HCT116 (cell line): ENCODE measurements at regions not wholly inside any gene's neighbourhood (a gene's known extent, or its start where the extent isn't known, plus 50 kb on each side); places are given as distances from the start of the nearest gene placed in this dataset.
A peak's percentile ranks its signal among the peaks of the same experiment; 100 is the strongest.

Experiments used
- ATAC-seq: fragments of 200-7000 bp; cut with Tn5 transposase; 2 replicates; pipeline ENCODE4 v1.9.1; 2020; ENCODE audit warnings: mild to moderate bottlenecking, moderate library complexity
- BruUV-seq: library from RNA; stranded (reverse); fragments of 400-500 nt; replicated peaks from 2 replicates; lab custom pipeline; 2021; lab: Mats Ljungman, UMichigan
- CTCF ChIA-PET: fragments of 300-600 bp; sonication (Branson Sonifier 250); formaldehyde crosslinking; loops from one replicate; lab custom pipeline; 2021; ENCODE audit warnings: antibody characterized with exemption; lab: Charles Lee
- POLR2A ChIA-PET: fragments of 300-600, 350-600 bp; sonication (Branson Sonifier 250); formaldehyde crosslinking; loops from one replicate; lab custom pipeline; 2021; ENCODE audit warnings: antibody characterized with exemption; lab: Charles Lee
- RAD21 ChIA-PET, 2 experiments: fragments of 300-600 bp; sonication (Branson Sonifier 250); formaldehyde crosslinking; loops; one replicate each; lab custom pipeline; 2023; ENCODE audit warnings: low total read pairs in 2 of 2; ENCODE audit not compliant: uncharacterized antibody in 2 of 2, unreplicated experiment in 2 of 2, low non-redundant PET in 1 of 2; lab: Charles Lee
- DNase-seq: peaks from one replicate; pipeline ENCODE4 v3.0.0-alpha.2; 2010; ENCODE audit warnings: low read depth, low spot score
- H2AFZ ChIP-seq: fragments of 200-600 bp; shearing (Covaris generic), sonication (generic); 2 replicates; pipeline ENCODE4 v1.6.1; 2017; ENCODE audit warnings: low read depth, mixed run types, mixed read lengths, antibody characterized with exemption, low read length; ENCODE audit not compliant: poor library complexity, severe bottlenecking
- H3K27ac ChIP-seq: 2 replicates; pipeline ENCODE4 v1.5.1; 2012; ENCODE audit warnings: low read depth, low read length
- H3K27me3 ChIP-seq: fragments of 200-600 bp; sonication (generic); 2 replicates; pipeline ENCODE4 v1.6.1; 2016; ENCODE audit warnings: mixed run types, low read length, mixed read lengths; ENCODE audit not compliant: insufficient read depth
- H3K36me3 ChIP-seq, 2 experiments: fragments of 200-500 bp in 1 of 2; fragments of 200-600 bp in 1 of 2; sonication (Bioruptor generic) in 1 of 2; sonication (generic) in 1 of 2; 2 replicates each; pipeline versions ENCODE4 v1.5.1 to v1.6.1; 2014 to 2016; ENCODE audit warnings: low read length in 2 of 2, inconsistent platforms in 1 of 2, mixed read lengths in 1 of 2, mixed run types in 1 of 2; ENCODE audit not compliant: insufficient read depth in 2 of 2, control insufficient read depth in 1 of 2
- H3K4me1 ChIP-seq, 2 experiments: fragments of 200-600 bp in 1 of 2; sonication (generic) in 1 of 2; 2 replicates each; pipeline versions ENCODE4 v1.5.1 to v1.6.1; 2012 to 2017; ENCODE audit warnings: low read length in 2 of 2, inconsistent platforms in 1 of 2, mild to moderate bottlenecking in 1 of 2, mixed read lengths in 1 of 2, mixed run types in 1 of 2, moderate library complexity in 1 of 2; ENCODE audit not compliant: insufficient read depth in 2 of 2, control insufficient read depth in 1 of 2
- H3K4me2 ChIP-seq: fragments of 200-600 bp; sonication (generic); 2 replicates; pipeline ENCODE4 v1.6.1; 2017; ENCODE audit warnings: mixed run types, low read length, mixed read lengths
- H3K4me3 ChIP-seq, 2 experiments: fragments of 200-600 bp in 1 of 2; sonication (generic) in 1 of 2; replicated peaks in 1 of 2; 2 replicates each; pipeline ENCODE4 v1.5.1; 2011 to 2016; ENCODE audit warnings: low read length in 2 of 2, control low read depth in 1 of 2, low read depth in 1 of 2, mild to moderate bottlenecking in 1 of 2, mixed read lengths in 1 of 2, mixed run types in 1 of 2
- H3K79me2 ChIP-seq: fragments of 200-600 bp; sonication (generic); 2 replicates; pipeline ENCODE4 v1.6.1; 2017; ENCODE audit warnings: mild to moderate bottlenecking, mixed run types, low read length, moderate library complexity, mixed read lengths; ENCODE audit not compliant: insufficient read depth
- H3K9ac ChIP-seq: fragments of 200-600 bp; sonication (generic); 2 replicates; pipeline ENCODE4 v1.6.1; 2016; ENCODE audit warnings: low read length, mixed read lengths
- H3K9me2 ChIP-seq: fragments of 200-600 bp; sonication (generic), shearing (Covaris generic); 2 replicates; pipeline ENCODE4 v1.6.1; 2017; ENCODE audit warnings: mixed run types, mild to moderate bottlenecking, moderate library complexity; ENCODE audit not compliant: insufficient read depth
- H3K9me3 ChIP-seq, 2 experiments: fragments of 200-500 bp in 1 of 2; fragments of 200-600 bp in 1 of 2; sonication (Bioruptor generic) in 1 of 2; sonication (generic) in 1 of 2; 2 replicates each; pipeline ENCODE4 v1.6.1; 2014 to 2017; ENCODE audit warnings: low read length in 2 of 2, mixed read lengths in 2 of 2, inconsistent platforms in 1 of 2, low read depth in 1 of 2, mild to moderate bottlenecking in 1 of 2, mixed run types in 1 of 2, moderate library complexity in 1 of 2; ENCODE audit not compliant: control insufficient read depth in 1 of 2, insufficient read depth in 1 of 2
- H4K20me1 ChIP-seq: fragments of 200-600 bp; sonication (generic), shearing (Covaris generic); 2 replicates; pipeline ENCODE4 v1.6.1; 2017; ENCODE audit warnings: mixed run types, mild to moderate bottlenecking, moderate library complexity; ENCODE audit not compliant: insufficient read depth
- ATF3 ChIP-seq: IDR thresholded peaks from 2 replicates; pipeline ENCODE4 v1.6.1; 2012
- CEBPB ChIP-seq: IDR thresholded peaks from 2 replicates; pipeline ENCODE4 v1.6.1; 2012; ENCODE audit warnings: low read depth
- EZH2phosphoT487 ChIP-seq: fragments of 200-600 bp; IDR thresholded peaks from 2 replicates; pipeline ENCODE4 v1.6.1; 2018; ENCODE audit warnings: antibody characterized with exemption, borderline replicate concordance
- FOSL1 ChIP-seq: IDR thresholded peaks from 2 replicates; pipeline ENCODE4 v1.6.1; 2012; ENCODE audit warnings: low read depth
- JUND ChIP-seq: IDR thresholded peaks from 2 replicates; pipeline ENCODE4 v1.6.1; 2012
- MAX ChIP-seq: IDR thresholded peaks from 2 replicates; pipeline ENCODE4 v1.6.1; 2012
- POLR2A ChIP-seq: IDR thresholded peaks from 2 replicates; pipeline ENCODE4 v1.7.0; 2011; ENCODE audit warnings: borderline replicate concordance; ENCODE audit not compliant: insufficient read depth, insufficient read length; ENCODE audit errors: extremely low read depth
- RAD21 ChIP-seq: IDR thresholded peaks from 2 replicates; pipeline ENCODE4 v1.6.1; 2012; ENCODE audit warnings: low read depth, mild to moderate bottlenecking
- REST ChIP-seq: IDR thresholded peaks from 2 replicates; pipeline ENCODE4 v1.6.1; 2012; ENCODE audit warnings: low read depth
- SP1 ChIP-seq: IDR thresholded peaks from 2 replicates; pipeline ENCODE4 v1.6.1; 2012; ENCODE audit warnings: low read depth
- SRF ChIP-seq: IDR thresholded peaks from 2 replicates; pipeline ENCODE4 v1.6.1; 2012; ENCODE audit warnings: low read depth
- TCF7L2 ChIP-seq: IDR thresholded peaks from 2 replicates; pipeline ENCODE4 v1.7.0; 2011; ENCODE audit warnings: borderline replicate concordance, inconsistent platforms; ENCODE audit not compliant: insufficient read depth, insufficient read length; ENCODE audit errors: extremely low read depth
- YY1 ChIP-seq: IDR thresholded peaks from 2 replicates; pipeline ENCODE4 v1.6.1; 2011; ENCODE audit warnings: low read length, low read depth, moderate library complexity, mild to moderate bottlenecking; ENCODE audit not compliant: insufficient replicate concordance; ENCODE audit errors: extremely low read depth
- ZFX ChIP-seq: fragments of 450-650 bp; IDR thresholded peaks from 2 replicates; pipeline ENCODE4 v1.6.1; 2017
- intact Hi-C: fragments of 100-400 bp; cut with micrococcal nuclease; formaldehyde crosslinking; loops from 2 replicates; pipeline ENCODE4 v1.10.0; 2022

- H4K20me1 ChIP-seq: no peaks in the 10 kb centered on the region
- no peak for DNase-seq
- no peak overlapping the region for H3K4me3 ChIP-seq
- H3K36me3 ChIP-seq: no peaks in the 10 kb centered on the region
- CTCF ChIA-PET: no interaction called here
- TF ChIP-seq FOSL1 (no peak), SP1 (no peak), REST (peak; percentile 28; the same call in 1 of the 2 replicates), POLR2A (no peak), YY1 (no peak), ATF3 (no peak)
- TF ChIP-seq, all 23 proteins: peak for 1
- BruUV-seq: no TSS peak
- Histone ChIP-seq H3K4me1 (peaks cover 0 to 7% of the 10 kb centered on the region in 2 experiments; a peak in 1 of 4 replicates), H3K9ac (no peak overlapping the region), H3K9me2 (no peaks in the 10 kb centered on the region), H3K9me3 (no peaks in the 10 kb centered on the region), H3K4me2 (no peak overlapping the region), H3K27me3 (no peaks in the 10 kb centered on the region), H3K27ac (no peak overlapping the region), H3K79me2 (no peaks in the 10 kb centered on the region), H2AFZ (no peak overlapping the region)
- POLR2A ChIA-PET: no interaction called here
- RAD21 ChIA-PET: no interaction called here
- no peak for ATAC-seq
- intact Hi-C loops: no loop called here
Measured at GRCh38 chr2:234628953-234629352, 132.1 kb upstream of the ARL4C start.

GRCh38 chr2:234627308-234627707 lies 130.4 kb upstream of the ARL4C start:
- DNase-seq: no peak
- no peak overlapping the region for H2AFZ ChIP-seq
- H3K27me3 ChIP-seq: no peaks in the 10 kb centered on the region
- intact Hi-C loops: no loop called here
- no peaks in the 10 kb centered on the region for H3K79me2 ChIP-seq
- ChIA-PET POLR2A (no interaction called here), CTCF (no interaction called here), RAD21 (no interaction called here)
- ATAC-seq: no peak
- no peaks in the 10 kb centered on the region for H4K20me1 ChIP-seq
- H3K36me3 ChIP-seq: no peaks in the 10 kb centered on the region
- no peak overlapping the region for H3K9ac ChIP-seq
- no peaks in the 10 kb centered on the region for H3K9me2 ChIP-seq
- H3K4me2 ChIP-seq: no peak overlapping the region
- no TSS peak for BruUV-seq
- no peak overlapping the region for H3K4me3 ChIP-seq
- peaks cover 0 to 7% of the 10 kb centered on the region in 2 experiments; a peak in 1 of 4 replicates for H3K4me1 ChIP-seq
- H3K9me3 ChIP-seq: no peaks in the 10 kb centered on the region
- H3K27ac ChIP-seq: no peak overlapping the region
- TF ChIP-seq ZFX (no peak), TCF7L2 (no peak), POLR2A (no peak), REST (no peak), JUND (no peak), YY1 (no peak), MAX (no peak), EZH2phosphoT487 (no peak), SRF (no peak), CEBPB (no peak), FOSL1 (no peak), RAD21 (no peak)
